Effector memory CD8-positive, alpha-beta T cell (primary cell): ENCODE measurements at regions not wholly inside any gene's neighbourhood (a gene's known extent, or its start where the extent isn't known, plus 50 kb on each side); places are given as distances from the start of the nearest gene placed in this dataset.
"Not testable (repeated sequence)": the region's sequence is repeated elsewhere in the genome, so short reads cannot be mapped to it uniquely, and the experiment has no call there.

Experiments used
- ATAC-seq: fragments of 150-1000 bp; cut with Tn5 transposase; replicated peaks from 2 replicates; pipeline ENCODE4 v1.10.0; 2021; ENCODE audit warnings: mild to moderate bottlenecking, moderate library complexity
- DNase-seq, 3 experiments: peaks; one replicate each; pipeline ENCODE4 v3.0.0; 2021
- H3K27ac Mint-ChIP-seq, 2 donors: one replicate each; pipeline ENCODE4 v1.8.0; 2022; ENCODE audit warnings: mild to moderate bottlenecking in 2 of 2, mixed read lengths in 2 of 2, moderate library complexity in 2 of 2
- H3K27me3 Mint-ChIP-seq, 2 donors: one replicate each; pipeline ENCODE4 v1.8.0; 2022; ENCODE audit warnings: mixed read lengths in 2 of 2
- H3K36me3 Mint-ChIP-seq: one replicate; pipeline ENCODE4 v1.8.0; 2022; ENCODE audit warnings: mild to moderate bottlenecking, moderate library complexity, mixed read lengths; ENCODE audit not compliant: insufficient read depth
- H3K4me1 Mint-ChIP-seq, 2 donors: one replicate each; pipeline ENCODE4 v1.8.0; 2022; ENCODE audit warnings: low read depth in 2 of 2, mixed read lengths in 2 of 2
- H3K4me3 Mint-ChIP-seq, 2 donors: one replicate each; pipeline ENCODE4 v1.8.0; 2022; ENCODE audit warnings: mild to moderate bottlenecking in 2 of 2, mixed read lengths in 2 of 2, moderate library complexity in 2 of 2
- H3K9me3 Mint-ChIP-seq, 2 donors: one replicate each; pipeline ENCODE4 v1.8.0; 2022; ENCODE audit warnings: mixed read lengths in 2 of 2

GRCh38 chr6:160804639-160805038, 102.6 kb downstream of the PLG start:
- H3K4me1 Mint-ChIP-seq = no peaks in the 10 kb centered on the region
- peaks cover 27 to 28% of the 10 kb centered on the region in 2 donors for H3K27me3 Mint-ChIP-seq
- no peak for DNase-seq
- H3K36me3 Mint-ChIP-seq = no peaks in the 10 kb centered on the region
- H3K9me3 Mint-ChIP-seq = no peaks in the 10 kb centered on the region
- H3K4me3 Mint-ChIP-seq = no peak overlapping the region
- H3K27ac Mint-ChIP-seq = no peak overlapping the region
- ATAC-seq = no peak

- H3K27ac Mint-ChIP-seq = no peak overlapping the region
- H3K27me3 Mint-ChIP-seq = peaks cover 14 to 34% of the 10 kb centered on the region in 2 donors
- no peaks in the 10 kb centered on the region for H3K36me3 Mint-ChIP-seq
- H3K9me3 Mint-ChIP-seq = no peaks in the 10 kb centered on the region
- ATAC-seq (no peak), DNase-seq (no peak)
- no peak overlapping the region for H3K4me3 Mint-ChIP-seq
- H3K4me1 Mint-ChIP-seq = no peaks in the 10 kb centered on the region
Observed at GRCh38 chr6:160808263-160808662, 106.2 kb downstream of the PLG start.

- Mint-ChIP-seq H3K36me3 (no peaks in the 10 kb centered on the region), H3K27ac (no peak overlapping the region), H3K4me3 (no peak overlapping the region), H3K27me3 (peaks cover 18 to 40% of the 10 kb centered on the region in 2 donors), H3K4me1 (no peaks in the 10 kb centered on the region), H3K9me3 (no peaks in the 10 kb centered on the region)
- no peak for DNase-seq
- no peak for ATAC-seq
Observed at GRCh38 chr6:160810238-160810637, 108.2 kb downstream of the PLG start.

- DNase-seq = no peak
- Mint-ChIP-seq H3K36me3 (no peaks in the 10 kb centered on the region), H3K4me1 (no peaks in the 10 kb centered on the region), H3K27ac (no peak overlapping the region), H3K9me3 (no peaks in the 10 kb centered on the region), H3K27me3 (peaks cover 7 to 25% of the 10 kb centered on the region in 2 donors), H3K4me3 (no peak overlapping the region)
- ATAC-seq = no peak
Observed at GRCh38 chr6:160812097-160812496, 110.1 kb downstream of the PLG start.

DNA sequence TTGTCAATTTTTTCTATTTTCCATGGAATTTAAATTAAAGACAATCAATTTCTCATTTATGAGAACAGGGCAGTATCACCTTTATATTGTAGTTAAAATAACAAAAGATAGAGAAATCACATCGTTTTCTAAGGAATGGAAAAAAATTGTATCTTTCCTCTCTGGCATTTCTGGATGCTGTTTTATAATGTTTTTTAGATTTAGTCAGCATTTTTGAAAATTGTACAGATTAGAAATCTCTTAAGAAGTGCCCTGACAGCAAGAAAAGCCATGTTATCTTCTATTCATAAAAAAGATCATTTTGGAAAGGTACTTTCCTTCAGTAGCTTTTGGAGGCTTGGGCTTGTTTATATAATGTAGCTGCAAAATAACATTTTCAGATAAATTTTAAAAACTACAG, 116.9 kb downstream of the PLG start:
- Mint-ChIP-seq H3K4me1 (no peaks in the 10 kb centered on the region), H3K27ac (no peak overlapping the region), H3K9me3 (peaks cover 0 to 1% of the 10 kb centered on the region in 2 donors), H3K27me3 (peaks cover 4 to 5% of the 10 kb centered on the region in 2 donors), H3K4me3 (no peak overlapping the region), H3K36me3 (no peaks in the 10 kb centered on the region)
- DNase-seq = no peak
- ATAC-seq = no peak

GRCh38 chr6:160820661-160821060, 118.6 kb downstream of the PLG start:
- not testable (repeated sequence) for H3K36me3 Mint-ChIP-seq, H3K4me1 Mint-ChIP-seq, H3K27ac Mint-ChIP-seq, H3K9me3 Mint-ChIP-seq, ATAC-seq, DNase-seq, H3K27me3 Mint-ChIP-seq, H3K4me3 Mint-ChIP-seq

GRCh38 chr6:160831739-160832138, 129.7 kb downstream of the PLG start:
- no peak for DNase-seq
- Mint-ChIP-seq H3K36me3 (no peaks in the 10 kb centered on the region), H3K27ac (no peak overlapping the region), H3K9me3 (no peaks in the 10 kb centered on the region), H3K4me3 (no peak overlapping the region), H3K27me3 (peaks cover 5% of the 10 kb centered on the region in 2 donors), H3K4me1 (no peaks in the 10 kb centered on the region)
- no peak for ATAC-seq

DNA sequence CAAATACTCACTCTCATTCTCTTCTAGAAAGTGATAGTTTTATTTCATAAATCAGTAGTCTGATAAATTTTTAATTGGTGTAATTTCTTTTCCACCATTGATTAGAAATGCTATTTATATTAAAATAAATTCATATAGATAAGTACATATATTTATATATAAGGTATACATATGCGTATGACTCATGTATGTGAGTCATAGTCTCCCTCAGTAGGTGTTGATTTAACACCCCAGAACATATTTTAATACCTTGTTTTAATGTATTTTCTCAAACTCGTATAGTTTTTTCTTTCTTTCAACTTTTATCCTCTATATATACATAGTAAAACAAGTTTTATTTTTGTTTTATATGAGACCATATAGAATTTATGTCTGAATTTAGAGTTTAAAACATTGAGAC, 130.4 kb downstream of the PLG start:
- no peak overlapping the region for H3K4me3 Mint-ChIP-seq
- H3K36me3 Mint-ChIP-seq = no peaks in the 10 kb centered on the region
- no peak overlapping the region for H3K27ac Mint-ChIP-seq
- no peak for ATAC-seq
- H3K27me3 Mint-ChIP-seq = peaks cover 0 to 1% of the 10 kb centered on the region in 2 donors
- no peaks in the 10 kb centered on the region for H3K9me3 Mint-ChIP-seq
- no peaks in the 10 kb centered on the region for H3K4me1 Mint-ChIP-seq
- no peak for DNase-seq

- no peak for DNase-seq
- Mint-ChIP-seq H3K4me3 (no peak overlapping the region), H3K9me3 (no peaks in the 10 kb centered on the region), H3K27ac (no peak overlapping the region), H3K4me1 (no peaks in the 10 kb centered on the region), H3K36me3 (no peaks in the 10 kb centered on the region), H3K27me3 (peaks cover 0 to 8% of the 10 kb centered on the region in 2 donors)
- no peak for ATAC-seq
Observed at GRCh38 chr6:160837146-160837545, 135.1 kb downstream of the PLG start.

DNA sequence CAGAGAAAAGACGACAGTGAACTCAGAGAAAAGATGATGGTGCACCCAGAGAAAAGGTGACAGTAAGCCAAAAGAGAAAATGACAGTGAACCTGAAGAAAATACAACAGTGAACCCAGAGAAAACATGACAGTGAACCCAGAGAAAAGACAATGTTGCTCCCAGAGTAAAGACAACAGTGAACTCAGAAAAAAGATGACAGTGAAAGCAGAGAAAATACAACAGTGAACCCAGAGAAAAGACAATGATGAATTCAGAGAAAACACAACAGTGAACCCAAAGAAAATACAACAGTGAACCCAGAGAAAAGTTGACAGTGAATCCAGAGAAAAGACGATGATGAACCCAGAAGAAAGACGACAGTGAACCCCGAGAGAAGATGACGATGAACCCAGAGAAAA, 140.5 kb upstream of the MAP3K4 start:
- Mint-ChIP-seq H3K9me3 (no peaks in the 10 kb centered on the region), H3K27ac (no peak overlapping the region), H3K4me1 (no peaks in the 10 kb centered on the region), H3K4me3 (no peak overlapping the region), H3K36me3 (no peaks in the 10 kb centered on the region), H3K27me3 (no peaks in the 10 kb centered on the region)
- DNase-seq = no peak
- ATAC-seq = no peak

DNA sequence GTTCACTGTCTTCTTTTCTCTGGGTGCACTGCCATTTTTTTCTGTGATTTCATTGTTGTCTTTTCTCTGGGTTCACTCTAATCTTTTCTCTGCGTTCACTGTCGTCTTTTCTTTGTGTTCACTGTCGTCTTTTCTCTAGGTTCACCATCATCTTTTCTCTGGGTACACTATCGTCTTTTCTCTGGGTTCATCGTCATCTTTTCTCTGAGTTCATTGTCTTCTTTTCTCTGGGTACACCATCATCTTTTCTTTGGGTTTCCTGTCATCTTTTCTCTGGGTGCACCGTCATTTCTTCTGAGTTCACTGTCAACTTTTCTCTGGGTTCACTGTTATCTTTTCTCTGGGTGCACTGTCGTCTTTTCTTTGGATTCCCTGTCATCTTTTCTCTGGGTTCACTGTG, 137.6 kb upstream of the MAP3K4 start:
- Mint-ChIP-seq H3K27me3 (no peaks in the 10 kb centered on the region), H3K36me3 (no peaks in the 10 kb centered on the region), H3K4me1 (no peaks in the 10 kb centered on the region), H3K9me3 (no peaks in the 10 kb centered on the region), H3K4me3 (no peak overlapping the region), H3K27ac (no peak overlapping the region)
- DNase-seq = no peak
- ATAC-seq = no peak

DNA sequence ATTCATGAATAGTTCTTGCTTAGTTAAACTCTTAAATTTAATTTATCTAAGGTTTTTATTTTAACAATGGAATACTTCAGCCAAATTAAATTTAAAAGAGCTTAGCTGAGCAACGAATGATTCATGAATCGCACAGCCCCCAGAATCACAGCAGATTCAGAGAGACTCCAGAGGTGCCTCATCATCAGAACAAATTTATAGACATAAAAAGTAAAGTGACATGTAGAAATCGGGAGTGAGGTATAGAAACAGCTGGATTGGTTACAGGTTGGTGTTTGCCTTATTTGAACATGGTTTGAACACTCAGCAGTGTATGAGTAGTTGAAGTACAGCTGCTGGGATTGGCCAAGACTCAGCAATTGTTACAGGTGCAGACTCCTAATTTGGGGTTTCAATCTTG, 132.7 kb upstream of the MAP3K4 start:
- H3K9me3 Mint-ChIP-seq = peaks cover 0 to 1% of the 10 kb centered on the region in 2 donors

DNA sequence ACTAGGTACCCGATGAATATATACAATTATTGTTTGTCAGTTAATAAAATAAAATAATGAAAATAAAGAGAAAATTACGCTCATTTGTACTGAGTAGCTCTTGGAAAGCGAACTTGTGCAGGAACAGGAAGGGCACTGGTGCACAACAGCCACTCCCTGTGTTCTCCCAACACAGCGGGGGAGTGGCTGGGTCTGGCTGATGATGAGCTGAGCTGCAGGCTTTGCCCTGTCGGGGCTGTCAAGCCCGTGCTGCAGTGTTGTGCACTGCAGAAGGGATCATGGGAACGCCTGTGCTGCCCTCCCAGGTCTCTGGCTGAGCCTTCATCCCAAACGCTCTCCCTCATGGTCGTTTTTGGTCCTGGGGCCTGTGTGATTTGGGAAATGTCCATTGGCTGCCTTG, 131.7 kb upstream of the MAP3K4 start:
- Mint-ChIP-seq H3K27me3 (peaks cover 0 to 8% of the 10 kb centered on the region in 2 donors), H3K36me3 (no peaks in the 10 kb centered on the region), H3K4me1 (no peaks in the 10 kb centered on the region), H3K9me3 (peaks cover 0 to 1% of the 10 kb centered on the region in 2 donors), H3K27ac (no peak overlapping the region), H3K4me3 (no peak overlapping the region)
- ATAC-seq = no peak
- no peak for DNase-seq

More for the DNA sequence above, 132.7 kb upstream of the MAP3K4 start:
- no peaks in the 10 kb centered on the region for H3K4me1 Mint-ChIP-seq
- ATAC-seq (no peak), DNase-seq (no peak)
- no peak overlapping the region for H3K27ac Mint-ChIP-seq
- no peaks in the 10 kb centered on the region for H3K36me3 Mint-ChIP-seq
- no peaks in the 10 kb centered on the region for H3K27me3 Mint-ChIP-seq
- no peak overlapping the region for H3K4me3 Mint-ChIP-seq

GRCh38 chr6:160861824-160862223, 129.7 kb upstream of the MAP3K4 start:
- no peak for DNase-seq
- Mint-ChIP-seq H3K27me3 (peaks cover 0 to 16% of the 10 kb centered on the region in 2 donors), H3K36me3 (no peaks in the 10 kb centered on the region), H3K4me1 (no peaks in the 10 kb centered on the region), H3K9me3 (peaks cover 0 to 1% of the 10 kb centered on the region in 2 donors), H3K4me3 (no peak overlapping the region), H3K27ac (no peak overlapping the region)
- no peak for ATAC-seq

- Mint-ChIP-seq H3K27me3 (peaks cover 0 to 16% of the 10 kb centered on the region in 2 donors), H3K36me3 (no peaks in the 10 kb centered on the region), H3K9me3 (peaks cover 0 to 1% of the 10 kb centered on the region in 2 donors), H3K4me1 (no peaks in the 10 kb centered on the region), H3K27ac (no peak overlapping the region), H3K4me3 (no peak overlapping the region)
- ATAC-seq = no peak
- DNase-seq = no peak
Observed at GRCh38 chr6:160863782-160864181, 127.8 kb upstream of the MAP3K4 start.
